Neural crest cell (in vitro differentiated cells): ENCODE measurements at regions not wholly inside any gene's neighbourhood (a gene's known extent, or its start where the extent isn't known, plus 50 kb on each side); places are given as distances from the start of the nearest gene placed in this dataset.

Experiments
- DNase-seq: peaks from one replicate; pipeline ENCODE4 v3.0.0; 2021; ENCODE audit warnings: low read depth, mixed read lengths, low spot score
- H3K27ac Mint-ChIP-seq: one replicate; pipeline ENCODE4 v1.8.0; 2021; ENCODE audit warnings: mild to moderate bottlenecking, mixed read lengths; ENCODE audit not compliant: unreplicated experiment
- H3K27me3 Mint-ChIP-seq: 2 replicates; pipeline ENCODE4 v1.8.0; 2021; ENCODE audit warnings: low read depth, mild to moderate bottlenecking, mixed read lengths
- H3K36me3 Mint-ChIP-seq: 2 replicates; pipeline ENCODE4 v1.8.0; 2021; ENCODE audit warnings: low read depth, mild to moderate bottlenecking, mixed read lengths
- H3K4me1 Mint-ChIP-seq: 2 replicates; pipeline ENCODE4 v1.8.0; 2021; ENCODE audit warnings: mixed read lengths
- H3K4me3 Mint-ChIP-seq: one replicate; pipeline ENCODE4 v1.8.0; 2021; ENCODE audit warnings: mild to moderate bottlenecking, mixed read lengths
- H3K9me3 Mint-ChIP-seq: 2 replicates; pipeline ENCODE4 v1.8.0; 2021; ENCODE audit warnings: mixed read lengths
- CTCF ChIP-seq: fragments of 200-600 bp; sonication (generic); conservative IDR thresholded peaks from 2 replicates; pipeline ENCODE4 v1.5.0; 2021; ENCODE audit warnings: antibody characterized with exemption, mild to moderate bottlenecking

- Mint-ChIP-seq H3K27me3 (no peaks in the 10 kb centered on the region), H3K36me3 (no peaks in the 10 kb centered on the region), H3K4me1 (peaks cover 44% of the 10 kb centered on the region), H3K9me3 (peaks cover 4% of the 10 kb centered on the region), H3K27ac (no peak overlapping the region), H3K4me3 (no peak overlapping the region)
- TF ChIP-seq CTCF: no peak
- no peak for DNase-seq
Observed at GRCh38 chr10:20993830-20994527, 96.9 kb upstream of the NEBL start.

GRCh38 chr10:20993389-20993788 lies 96.3 kb upstream of the NEBL start:
- no peak for TF ChIP-seq CTCF
- peaks cover 4% of the 10 kb centered on the region for H3K9me3 Mint-ChIP-seq
- H3K4me1 Mint-ChIP-seq: peaks cover 44% of the 10 kb centered on the region

GRCh38 chr10:20991526-20991925 lies 94.4 kb upstream of the NEBL start:
- no peak for TF ChIP-seq CTCF
- H3K4me3 Mint-ChIP-seq: no peak overlapping the region
- no peak overlapping the region for H3K27ac Mint-ChIP-seq

More at GRCh38 chr10:20993389-20993788, 96.3 kb upstream of the NEBL start:
- H3K36me3 Mint-ChIP-seq: no peaks in the 10 kb centered on the region
- H3K27me3 Mint-ChIP-seq: no peaks in the 10 kb centered on the region
- H3K27ac Mint-ChIP-seq: no peak overlapping the region
- H3K4me3 Mint-ChIP-seq: no peak overlapping the region
- DNase-seq: no peak

GRCh38 chr10:20990604-20991003 lies 93.5 kb upstream of the NEBL start:
- Mint-ChIP-seq H3K4me1 (peaks cover 31% of the 10 kb centered on the region), H3K27me3 (no peaks in the 10 kb centered on the region), H3K27ac (no peak overlapping the region), H3K9me3 (peaks cover 4% of the 10 kb centered on the region), H3K36me3 (no peaks in the 10 kb centered on the region), H3K4me3 (no peak overlapping the region)
- DNase-seq: no peak
- TF ChIP-seq CTCF: no peak

More at GRCh38 chr10:20991526-20991925, 94.4 kb upstream of the NEBL start:
- Mint-ChIP-seq H3K4me1 (peaks cover 39% of the 10 kb centered on the region), H3K36me3 (no peaks in the 10 kb centered on the region), H3K9me3 (peaks cover 4% of the 10 kb centered on the region), H3K27me3 (no peaks in the 10 kb centered on the region)
- DNase-seq: no peak

GRCh38 chr10:20988357-20988983 lies 91.4 kb upstream of the NEBL start:
- Mint-ChIP-seq H3K9me3 (no peaks in the 10 kb centered on the region), H3K27me3 (no peaks in the 10 kb centered on the region), H3K4me1 (peaks cover 13% of the 10 kb centered on the region), H3K27ac (no peak overlapping the region), H3K36me3 (no peaks in the 10 kb centered on the region), H3K4me3 (no peak overlapping the region)
- TF ChIP-seq CTCF: no peak
- no peak for DNase-seq
